Ovary (tissue), 7 donors: ENCODE measurements at regions not wholly inside any gene's neighbourhood (a gene's known extent, or its start where the extent isn't known, plus 50 kb on each side); places are given as distances from the start of the nearest gene placed in this dataset.
A peak's percentile ranks its signal among the peaks of the same experiment; 100 is the strongest.

Source experiments
- DNase-seq, 5 donors: peaks; one replicate each; pipeline ENCODE4 v3.0.0-alpha.2; 2019 to 2020
- H3K27ac ChIP-seq, 2 donors: fragments of 200-600 bp; one replicate each; pipeline versions ENCODE4 v1.5.1 to v1.8.0; 2019 to 2022
- H3K27me3 ChIP-seq: fragments of 200-600 bp; one replicate; pipeline ENCODE4 v1.8.0; 2022
- H3K36me3 ChIP-seq: fragments of 200-600 bp; sonication (generic); one replicate; pipeline ENCODE4 v1.5.1; 2019
- H3K4me1 ChIP-seq: one replicate; pipeline ENCODE4 v1.8.1; 2013; ENCODE audit warnings: mild to moderate bottlenecking, moderate library complexity; ENCODE audit not compliant: insufficient read depth
- H3K4me3 ChIP-seq: fragments of 200-600 bp; sonication (generic); one replicate; pipeline ENCODE4 v1.5.1; 2017
- H3K9me3 ChIP-seq, 2 donors: fragments of 200-600 bp in 1 of 2; sonication (generic) in 1 of 2; one replicate each; pipeline versions ENCODE4 v1.5.1 to v1.8.1; 2013 to 2019; ENCODE audit warnings: mild to moderate bottlenecking in 1 of 2, moderate library complexity in 1 of 2
- CTCF ChIP-seq, 3 donors: fragments of 450-650 bp in 2 of 3; fragments of 200-600 bp in 1 of 3; IDR thresholded peaks; one replicate each; pipeline versions ENCODE4 v1.5.1 to v1.8.0; 2016 to 2022; ENCODE audit warnings: antibody characterized with exemption in 3 of 3, mild to moderate bottlenecking in 1 of 3
- EP300 ChIP-seq: sonication (generic); formaldehyde crosslinking; IDR thresholded peaks from one replicate; pipeline ENCODE4 v1.6.1; 2017; ENCODE audit warnings: antibody characterized with exemption
- POLR2A ChIP-seq: fragments of 450-650 bp; IDR thresholded peaks from one replicate; pipeline ENCODE4 v1.6.1; 2017; ENCODE audit warnings: antibody characterized with exemption, mild to moderate bottlenecking, moderate library complexity
- WGBS, 3 donors: extraction: QIAGEN DNeasy Blood & Tissue Kit in 1 of 3; methylation state at CpG; one replicate each; pipeline versions ENCODE4 v1.1.5 to v1.1.7; 2013 to 2017; 5-methylcytosine and 5-hydroxymethylcytosine counted together
- intact Hi-C, 4 donors: fragments of 100-400 bp; cut with DNase I; formaldehyde crosslinking; loops; one replicate each; pipeline versions ENCODE4 v1.11.0 to v1.15.1; 2022 to 2023
- donor health status: DM: no; HTN: no; CAD: no; lungs with moderate emphysema.
- donor health status: DM: no; HTN: no; CAD: no.
- donor health status: Bipolar disorder and iron deficiency.
- donor health status: DM: no; HTN: no; CAD: no.
- donor health status: DM: yes; HTN: yes; CAD: no.

- intact Hi-C loops = loop anchor here in 2 of 4 donors (5.0 to 10.0 kb wide), 3 partner anchors 495 to 568 kb away; no protein-coding TSS in a partner anchor
- no peak for TF ChIP-seq POLR2A
- no peak for TF ChIP-seq EP300
- TF ChIP-seq CTCF (IDR thresholded peaks at IDR 0.05) = no peak
- no peak for DNase-seq
- Histone ChIP-seq H3K27ac (no peak overlapping the region), H3K27me3 (no peaks in the 10 kb centered on the region), H3K4me1 (no peaks in the 10 kb centered on the region), H3K36me3 (no peaks in the 10 kb centered on the region), H3K9me3 (no peaks in the 10 kb centered on the region), H3K4me3 (no peak overlapping the region)
- 72 to 84% (median 80%) methylated on average over 2 of the region's 2 CpGs for WGBS, 3 donors
Measured at GRCh38 chr10:62589689-62590088, 214.8 kb upstream of the ADO start.

DNA sequence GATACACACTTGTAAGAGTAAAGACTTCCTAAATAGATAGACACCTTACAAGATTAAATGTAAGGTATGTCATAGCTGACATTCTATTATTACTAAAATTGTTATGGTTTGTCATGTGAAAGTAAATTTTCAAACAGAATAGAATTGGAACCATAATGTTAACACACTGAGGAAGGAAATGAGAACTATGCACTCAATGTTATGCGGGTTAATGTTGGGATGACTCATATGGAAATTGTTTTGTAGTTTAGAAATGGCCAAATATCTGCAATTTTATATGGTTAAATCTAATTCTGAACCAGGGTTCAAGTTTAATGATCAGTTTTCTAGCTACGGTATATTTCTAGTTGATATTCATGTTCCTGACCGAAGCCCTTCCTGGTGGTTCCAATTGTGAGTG is 214.2 kb upstream of the ADO start:
- H3K4me3 ChIP-seq = no peak overlapping the region
- H3K27ac ChIP-seq = no peak overlapping the region
- H3K4me1 ChIP-seq = no peaks in the 10 kb centered on the region
- TF ChIP-seq CTCF (IDR thresholded peaks at IDR 0.05) = no peak
- TF ChIP-seq EP300 = no peak
- TF ChIP-seq POLR2A = no peak
- no peaks in the 10 kb centered on the region for H3K36me3 ChIP-seq
- H3K9me3 ChIP-seq = no peaks in the 10 kb centered on the region
- H3K27me3 ChIP-seq = no peaks in the 10 kb centered on the region
- intact Hi-C loops = loop anchor here in 2 of 4 donors (5.0 to 10.0 kb wide), 3 partner anchors 494 to 567 kb away; no protein-coding TSS in a partner anchor
- DNase-seq = no peak
- 93% methylated on average over 3 of the region's 3 CpGs for WGBS, 3 donors

DNA sequence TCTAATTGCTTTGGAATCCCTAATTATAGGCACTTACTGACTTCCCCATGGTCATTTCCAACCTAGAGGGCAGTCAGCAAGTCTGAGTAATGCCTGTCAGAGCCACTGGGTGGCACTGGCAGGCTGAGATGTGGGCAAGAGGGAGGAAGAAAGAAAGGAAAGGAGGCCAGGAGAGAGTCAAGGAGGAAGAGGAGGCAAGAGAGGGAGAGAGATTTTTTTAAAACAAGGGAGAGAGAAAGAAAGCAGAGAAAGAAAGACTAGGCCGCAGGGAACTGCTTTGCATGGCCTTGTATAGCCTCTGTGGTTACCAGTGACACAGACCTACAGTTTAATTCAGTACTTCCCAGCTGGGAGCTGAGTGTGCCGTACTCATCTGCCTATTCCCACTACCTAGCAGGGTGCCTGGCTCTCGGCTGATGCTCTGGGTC is 210.4 kb upstream of the ADO start:
- H3K4me3 ChIP-seq = no peak overlapping the region
- TF ChIP-seq POLR2A (no peak), CTCF (IDR thresholded peaks at IDR 0.05) (peak; percentile 50 to 72 (median 65))
- no peaks in the 10 kb centered on the region for H3K27me3 ChIP-seq
- 49 to 58% (median 56%) methylated on average over 3 of the region's 3 CpGs for WGBS, 3 donors
- peak; percentile 26 to 71 (median 55) for DNase-seq
- no peaks in the 10 kb centered on the region for H3K9me3 ChIP-seq
- H3K36me3 ChIP-seq = no peaks in the 10 kb centered on the region
- intact Hi-C loops = loop anchor here in 2 of 4 donors (5.0 to 10.0 kb wide), 3 partner anchors 491 to 563 kb away; no protein-coding TSS in a partner anchor
- no peak overlapping the region for H3K27ac ChIP-seq
- H3K4me1 ChIP-seq = no peaks in the 10 kb centered on the region

- intact Hi-C loops = loop anchor here in 2 of 4 donors (10.0 kb wide), 2 partner anchors 488 to 558 kb away; no protein-coding TSS in a partner anchor
- 95 to 97% (median 96%) methylated on average over 3 of the region's 3 CpGs for WGBS, 3 donors
Measured at GRCh38 chr10:62597226-62597625, 207.3 kb upstream of the ADO start.

More at GRCh38 chr10:62597226-62597625, 207.3 kb upstream of the ADO start:
- DNase-seq = no peak
- no peaks in the 10 kb centered on the region for H3K9me3 ChIP-seq
- TF ChIP-seq POLR2A (no peak), EP300 (no peak), CTCF (IDR thresholded peaks at IDR 0.05) (no peak)
- H3K4me3 ChIP-seq = no peak overlapping the region
- no peak overlapping the region for H3K27ac ChIP-seq
- H3K27me3 ChIP-seq = no peaks in the 10 kb centered on the region
- no peaks in the 10 kb centered on the region for H3K36me3 ChIP-seq
- no peaks in the 10 kb centered on the region for H3K4me1 ChIP-seq
